Gastrocnemius medialis (tissue), 4 donors: ENCODE measurements at regions not wholly inside any gene's neighbourhood (a gene's known extent, or its start where the extent isn't known, plus 50 kb on each side); places are given as distances from the start of the nearest gene placed in this dataset.
"Not testable (repeated sequence)": the region's sequence is repeated elsewhere in the genome, so short reads cannot be mapped to it uniquely, and the experiment has no call there.

Experiments used
- CTCF ChIP-seq, 5 experiments: fragments of 450-650 bp in 3 of 5; fragments of 200-600 bp in 2 of 5; sonication (generic) in 2 of 5; IDR thresholded peaks in 4 of 5; conservative IDR thresholded peaks in 1 of 5; 1 replicate in 4 of 5; 2 replicates in 1 of 5; pipeline ENCODE4 v1.5.1; 2016 to 2019; ENCODE audit warnings: antibody characterized with exemption in 5 of 5, mild to moderate bottlenecking in 3 of 5, moderate library complexity in 3 of 5
- POLR2A ChIP-seq, 2 donors: fragments of 450-650 bp; IDR thresholded peaks; one replicate each; pipeline ENCODE4 v1.6.1; 2017; ENCODE audit warnings: antibody characterized with exemption in 2 of 2, mild to moderate bottlenecking in 2 of 2, moderate library complexity in 2 of 2

GRCh38 chr16:52333673-52334072, 213.3 kb downstream of the TOX3 start:
- not testable (repeated sequence) for TF ChIP-seq CTCF (IDR thresholded peaks at IDR 0.05 in 4 of 5, conservative IDR thresholded peaks at IDR 0.05 in 1 of 5); POLR2A (IDR thresholded peaks at IDR 0.05)
